A673 (cell line): ENCODE measurements at regions not wholly inside any gene's neighbourhood (a gene's known extent, or its start where the extent isn't known, plus 50 kb on each side); places are given as distances from the start of the nearest gene placed in this dataset.

Experiments used
- BruUV-seq: library from RNA; stranded (reverse); fragments of 400-500 nt; replicated peaks from 2 replicates; lab custom pipeline; 2021; lab: Mats Ljungman, UMichigan
- CTCF ChIA-PET: fragments of 300-600 bp; sonication (Branson Sonifier 250); formaldehyde crosslinking; loops from one replicate; lab custom pipeline; 2022; ENCODE audit warnings: antibody characterized with exemption; lab: Charles Lee
- POLR2A ChIA-PET: fragments of 300-600 bp; sonication (Branson Sonifier 250); formaldehyde crosslinking; loops from one replicate; lab custom pipeline; 2022; ENCODE audit warnings: antibody characterized with exemption; ENCODE audit not compliant: low non-redundant PET; lab: Charles Lee
- DNase-seq: peaks from one replicate; pipeline ENCODE4 v3.0.0-alpha.2; 2015; ENCODE audit warnings: low spot score
- H3K27ac ChIP-seq: fragments of 200-600 bp; sonication (generic); 2 replicates; pipeline ENCODE4 v1.5.1; 2016; ENCODE audit warnings: mixed run types, low read depth, mild to moderate bottlenecking, mixed read lengths, antibody characterized with exemption, low read length; ENCODE audit not compliant: poor library complexity, severe bottlenecking
- H3K27me3 ChIP-seq: fragments of 200-600 bp; sonication (generic); replicated peaks from 2 replicates; pipeline ENCODE4 v1.6.1; 2017; ENCODE audit warnings: mixed run types, low read depth, mild to moderate bottlenecking, mixed read lengths, antibody characterized with exemption, low read length; ENCODE audit not compliant: insufficient read depth, poor library complexity
- H3K36me3 ChIP-seq: fragments of 200-600 bp; sonication (generic); 2 replicates; pipeline ENCODE4 v1.6.1; 2016; ENCODE audit warnings: mixed run types, mild to moderate bottlenecking, mixed read lengths, antibody characterized with exemption, low read length; ENCODE audit not compliant: insufficient read depth, poor library complexity, severe bottlenecking
- H3K4me1 ChIP-seq: fragments of 200-600 bp; sonication (generic); 2 replicates; pipeline ENCODE4 v1.6.1; 2017; ENCODE audit warnings: mixed run types, mild to moderate bottlenecking, mixed read lengths, antibody characterized with exemption, low read length; ENCODE audit not compliant: insufficient read depth, poor library complexity, severe bottlenecking
- H3K4me3 ChIP-seq: fragments of 200-600 bp; sonication (generic); 2 replicates; pipeline ENCODE4 v1.5.1; 2016; ENCODE audit warnings: low read depth, mixed run types, mild to moderate bottlenecking, mixed read lengths, low read length; ENCODE audit not compliant: poor library complexity, severe bottlenecking
- H3K9me3 ChIP-seq: fragments of 200-600 bp; sonication (generic); 2 replicates; pipeline ENCODE4 v1.6.1; 2016; ENCODE audit warnings: mixed run types, low read depth, mild to moderate bottlenecking, mixed read lengths, antibody characterized with exemption, low read length; ENCODE audit not compliant: poor library complexity, severe bottlenecking
- EZH2 ChIP-seq: fragments of 200-600 bp; sonication (generic); IDR thresholded peaks from 2 replicates; pipeline ENCODE4 v1.6.1; 2017; ENCODE audit warnings: borderline replicate concordance, low read depth, mild to moderate bottlenecking, mixed read lengths, antibody characterized with exemption, low read length; ENCODE audit not compliant: poor library complexity, severe bottlenecking
- intact Hi-C: fragments of 100-400 bp; cut with micrococcal nuclease; formaldehyde crosslinking; loops from one replicate; pipeline ENCODE4 v1.10.0; 2022; ENCODE audit not compliant: unreplicated experiment
- TF ChIP-seq, protein P1 (sequence below): fragments of 300-800, 200-600 bp; sonication (generic); conservative IDR thresholded peaks from 2 replicates; pipeline ENCODE4 v1.5.1; 2017; ENCODE audit warnings: low read depth, mild to moderate bottlenecking, antibody characterized with exemption, low read length, moderate library complexity, mixed read lengths

DNA sequence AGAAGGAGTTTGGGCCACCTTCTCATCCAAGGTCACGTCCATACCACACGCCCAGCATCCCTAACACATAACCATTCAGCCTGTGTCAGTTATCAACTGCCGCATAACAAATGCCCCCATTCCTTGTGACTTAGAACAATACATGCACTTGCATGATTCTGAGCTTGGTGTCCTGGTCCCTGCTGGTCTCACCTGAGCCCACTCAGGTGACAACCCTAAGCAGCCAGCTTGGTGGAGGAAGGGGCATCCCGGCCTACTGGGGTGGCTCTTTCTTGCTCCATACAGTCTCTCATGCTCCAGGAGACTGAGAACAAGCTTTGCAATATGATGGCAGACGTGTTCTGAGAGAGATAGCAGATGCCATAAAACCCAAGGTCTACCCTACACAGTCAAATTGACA lies 1276.9 kb downstream of the TBC1D22A start:
- H3K36me3 ChIP-seq = no peaks in the 10 kb centered on the region
- no peaks in the 10 kb centered on the region for H3K9me3 ChIP-seq
- DNase-seq = no peak
- ChIA-PET CTCF (no interaction called here), POLR2A (no interaction called here)
- no peak overlapping the region for H3K27ac ChIP-seq
- no peak overlapping the region for H3K4me3 ChIP-seq
- H3K27me3 ChIP-seq = peaks cover 6% of the 10 kb centered on the region
- intact Hi-C loops = no loop called here
- H3K4me1 ChIP-seq = no peaks in the 10 kb centered on the region
- no peak for TF ChIP-seq EZH2
- TF ChIP-seq, protein P1, sequence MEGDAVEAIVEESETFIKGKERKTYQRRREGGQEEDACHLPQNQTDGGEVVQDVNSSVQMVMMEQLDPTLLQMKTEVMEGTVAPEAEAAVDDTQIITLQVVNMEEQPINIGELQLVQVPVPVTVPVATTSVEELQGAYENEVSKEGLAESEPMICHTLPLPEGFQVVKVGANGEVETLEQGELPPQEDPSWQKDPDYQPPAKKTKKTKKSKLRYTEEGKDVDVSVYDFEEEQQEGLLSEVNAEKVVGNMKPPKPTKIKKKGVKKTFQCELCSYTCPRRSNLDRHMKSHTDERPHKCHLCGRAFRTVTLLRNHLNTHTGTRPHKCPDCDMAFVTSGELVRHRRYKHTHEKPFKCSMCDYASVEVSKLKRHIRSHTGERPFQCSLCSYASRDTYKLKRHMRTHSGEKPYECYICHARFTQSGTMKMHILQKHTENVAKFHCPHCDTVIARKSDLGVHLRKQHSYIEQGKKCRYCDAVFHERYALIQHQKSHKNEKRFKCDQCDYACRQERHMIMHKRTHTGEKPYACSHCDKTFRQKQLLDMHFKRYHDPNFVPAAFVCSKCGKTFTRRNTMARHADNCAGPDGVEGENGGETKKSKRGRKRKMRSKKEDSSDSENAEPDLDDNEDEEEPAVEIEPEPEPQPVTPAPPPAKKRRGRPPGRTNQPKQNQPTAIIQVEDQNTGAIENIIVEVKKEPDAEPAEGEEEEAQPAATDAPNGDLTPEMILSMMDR = no peak
- no TSS peak for BruUV-seq

DNA sequence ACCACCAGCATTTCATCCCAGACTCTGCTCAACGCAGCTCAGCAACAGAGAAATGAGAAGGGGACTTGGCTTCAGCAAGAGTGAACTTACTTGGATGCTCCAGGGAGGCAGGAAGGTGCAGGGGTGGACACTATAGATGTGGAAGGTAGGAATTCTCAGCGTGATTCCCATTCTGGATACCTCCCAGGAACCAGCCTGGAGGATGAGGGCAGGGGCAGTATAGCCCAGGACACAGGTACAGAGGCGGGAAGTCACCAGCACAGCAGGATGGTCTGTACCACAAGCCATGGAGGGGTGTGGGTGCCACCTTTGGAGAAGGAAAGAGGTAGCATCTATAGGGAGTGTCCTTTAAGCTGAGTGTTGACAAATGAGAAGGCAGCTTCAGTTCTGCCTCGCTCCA lies 1275.2 kb downstream of the TBC1D22A start:
- no peak for DNase-seq
- TF ChIP-seq EZH2 = no peak
- TF ChIP-seq, protein P1 = no peak
- H3K4me3 ChIP-seq = no peak overlapping the region
- no TSS peak for BruUV-seq
- CTCF ChIA-PET = no interaction called here
- H3K27me3 ChIP-seq = peaks cover 12% of the 10 kb centered on the region
- H3K36me3 ChIP-seq = no peaks in the 10 kb centered on the region
- POLR2A ChIA-PET = no interaction called here
- no peaks in the 10 kb centered on the region for H3K9me3 ChIP-seq
- intact Hi-C loops = no loop called here
- no peak overlapping the region for H3K27ac ChIP-seq
- H3K4me1 ChIP-seq = no peaks in the 10 kb centered on the region

DNA sequence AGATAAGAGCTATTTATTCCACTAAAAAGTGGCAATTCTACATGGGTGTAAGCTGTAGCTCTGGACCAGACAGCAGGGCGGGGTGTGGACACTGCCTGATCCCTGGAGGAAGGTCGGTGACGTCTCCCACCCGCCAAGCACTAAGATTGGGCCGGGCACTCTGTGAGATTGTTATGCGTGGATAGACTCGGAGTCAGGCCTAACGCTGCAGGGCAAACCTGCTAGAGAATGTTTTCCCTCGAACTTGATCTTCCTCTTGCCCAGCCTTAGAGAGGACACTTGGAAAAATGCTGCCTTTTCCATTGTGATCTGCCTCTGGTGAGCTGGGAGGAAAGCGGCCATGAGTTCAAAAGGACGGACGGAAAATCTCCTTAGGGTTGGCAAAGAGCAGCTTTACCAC lies 1273.4 kb downstream of the TBC1D22A start:
- Histone ChIP-seq H3K27me3 (peaks cover 12% of the 10 kb centered on the region), H3K27ac (no peak overlapping the region), H3K4me1 (no peaks in the 10 kb centered on the region), H3K36me3 (no peaks in the 10 kb centered on the region), H3K4me3 (no peak overlapping the region), H3K9me3 (no peaks in the 10 kb centered on the region)
- TF ChIP-seq, protein P1 = no peak
- TF ChIP-seq EZH2 = no peak
- CTCF ChIA-PET = no interaction called here
- DNase-seq = no peak
- no TSS peak for BruUV-seq
- intact Hi-C loops = no loop called here
- POLR2A ChIA-PET = no interaction called here

DNA sequence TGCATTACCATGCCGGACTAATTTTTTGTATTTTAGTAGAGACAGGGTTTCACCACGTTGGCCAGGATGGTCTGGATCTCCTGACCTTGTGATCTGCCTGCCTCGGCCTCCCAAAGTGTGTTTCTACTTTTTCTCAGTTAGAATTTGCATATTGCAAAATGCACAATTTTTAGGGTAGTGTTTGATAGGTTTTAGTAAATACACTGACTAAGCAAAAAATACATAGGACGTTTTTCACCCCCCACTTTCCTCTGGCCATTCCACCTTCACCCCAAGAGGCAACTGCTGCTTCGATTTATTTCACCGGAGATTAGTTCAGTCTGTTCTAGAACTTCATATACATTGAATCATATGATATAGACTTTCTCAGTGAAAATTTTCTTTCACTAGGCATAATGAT lies 1269.1 kb downstream of the TBC1D22A start:
- no peak for DNase-seq
- TF ChIP-seq EZH2 = no peak

More for the DNA sequence above, 1269.1 kb downstream of the TBC1D22A start:
- no peaks in the 10 kb centered on the region for H3K9me3 ChIP-seq
- no peaks in the 10 kb centered on the region for H3K36me3 ChIP-seq
- intact Hi-C loops = no loop called here
- H3K4me3 ChIP-seq = no peak overlapping the region
- BruUV-seq = no TSS peak
- ChIA-PET CTCF (no interaction called here), POLR2A (no interaction called here)
- H3K4me1 ChIP-seq = no peaks in the 10 kb centered on the region
- H3K27me3 ChIP-seq = peaks cover 21% of the 10 kb centered on the region
- H3K27ac ChIP-seq = no peak overlapping the region
